PC-9 (cell line): ENCODE measurements at regions not wholly inside any gene's neighbourhood (a gene's known extent, or its start where the extent isn't known, plus 50 kb on each side); places are given as distances from the start of the nearest gene placed in this dataset.

Experiments used
- BruUV-seq: library from RNA; stranded (reverse); fragments of 400-500 nt; replicated peaks from 2 replicates; lab custom pipeline; 2021; lab: Mats Ljungman, UMichigan
- CTCF ChIA-PET: fragments of 300-600 bp; sonication (Branson Sonifier 250); formaldehyde crosslinking; loops from one replicate; lab custom pipeline; 2022; ENCODE audit warnings: antibody characterized with exemption; lab: Charles Lee
- POLR2A ChIA-PET: fragments of 300-600 bp; sonication (Branson Sonifier 250); formaldehyde crosslinking; loops from one replicate; lab custom pipeline; 2022; ENCODE audit warnings: antibody characterized with exemption; ENCODE audit not compliant: unreplicated experiment; lab: Charles Lee
- DNase-seq, 2 experiments: peaks; one replicate each; pipeline versions ENCODE4 v3.0.0 to v3.0.0-alpha.2; 2015 to 2022; ENCODE audit warnings: mixed read lengths in 1 of 2
- H2AFZ ChIP-seq: fragments of 200-600 bp; sonication (generic); 2 replicates; pipeline ENCODE4 v1.8.1; 2017; ENCODE audit warnings: antibody characterized with exemption
- H3F3A ChIP-seq: fragments of 200-600 bp; sonication (generic); 2 replicates; pipeline ENCODE4 v1.8.1; 2017; ENCODE audit warnings: antibody characterized with exemption, mild to moderate bottlenecking, low read depth; ENCODE audit not compliant: insufficient read depth
- H3K27ac ChIP-seq: fragments of 200-600 bp; sonication (generic); 2 replicates; pipeline ENCODE4 v1.6.1; 2016; ENCODE audit warnings: mixed run types
- H3K27me3 ChIP-seq: fragments of 200-600 bp; sonication (generic); 2 replicates; pipeline ENCODE4 v1.6.1; 2016; ENCODE audit warnings: low read depth, mixed run types; ENCODE audit not compliant: insufficient read depth
- H3K36me3 ChIP-seq: fragments of 200-600 bp; sonication (generic); 2 replicates; pipeline ENCODE4 v1.6.1; 2016; ENCODE audit warnings: low read depth, mixed run types
- H3K4me1 ChIP-seq: fragments of 200-600 bp; sonication (generic); replicated peaks from 2 replicates; pipeline ENCODE4 v1.6.1; 2016; ENCODE audit warnings: mixed run types; ENCODE audit not compliant: insufficient read depth
- H3K4me2 ChIP-seq: fragments of 200-600 bp; sonication (generic); 2 replicates; pipeline ENCODE4 v1.6.1; 2017; ENCODE audit warnings: mixed run types
- H3K4me3 ChIP-seq: fragments of 200-600 bp; sonication (generic); 2 replicates; pipeline ENCODE4 v1.6.1; 2016; ENCODE audit warnings: mixed run types
- H3K79me2 ChIP-seq: fragments of 200-600 bp; sonication (generic); 2 replicates; pipeline ENCODE4 v1.6.1; 2017; ENCODE audit warnings: low read depth, mixed run types
- H3K9me2 ChIP-seq: fragments of 200-600 bp; sonication (generic); 2 replicates; pipeline ENCODE4 v1.8.1; 2017; ENCODE audit warnings: mild to moderate bottlenecking; ENCODE audit not compliant: insufficient read depth
- H3K9me3 ChIP-seq: fragments of 200-600 bp; sonication (generic); 2 replicates; pipeline ENCODE4 v1.8.1; 2016; ENCODE audit warnings: low read depth; ENCODE audit not compliant: insufficient read depth
- H4K20me1 ChIP-seq: fragments of 200-600 bp; sonication (generic); 2 replicates; pipeline ENCODE4 v1.8.1; 2017; ENCODE audit not compliant: insufficient read depth
- CTCF ChIP-seq: fragments of 200-600 bp; sonication (generic); conservative IDR thresholded peaks from 2 replicates; pipeline ENCODE4 v1.6.1; 2017; ENCODE audit warnings: mixed run types, antibody characterized with exemption, mild to moderate bottlenecking, moderate library complexity
- EZH2 ChIP-seq: fragments of 200-600 bp; sonication (generic); IDR thresholded peaks from 2 replicates; pipeline ENCODE4 v1.8.0; 2017; ENCODE audit warnings: antibody characterized with exemption, low read depth
- intact Hi-C: fragments of 100-400 bp; cut with micrococcal nuclease; formaldehyde crosslinking; loops from one replicate; pipeline ENCODE4 v1.10.0; 2022; ENCODE audit not compliant: unreplicated experiment

DNA sequence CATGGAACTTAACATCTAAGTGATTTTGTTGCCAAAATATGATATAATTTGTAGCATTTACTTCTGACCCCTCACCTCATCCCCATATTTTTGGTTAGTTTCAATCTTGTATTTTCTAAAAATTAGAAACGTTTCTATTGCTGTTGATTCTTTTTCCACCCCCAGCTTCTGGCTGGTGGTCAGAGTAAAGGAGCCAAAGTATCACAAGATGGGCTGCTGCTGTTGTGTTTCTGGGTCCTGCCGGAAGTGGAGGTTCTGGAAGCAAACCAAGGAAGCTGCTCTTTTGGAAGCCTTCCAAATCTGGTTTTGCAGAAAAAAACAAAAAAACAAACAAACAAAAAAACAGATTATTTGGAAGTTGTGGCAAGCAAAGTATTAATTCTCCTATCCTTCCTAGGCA lies 221.1 kb upstream of the P2RY1 start:
- intact Hi-C loops, result no loop called here
- H3K9me3 ChIP-seq, result no peaks in the 10 kb centered on the region
- no TSS peak for BruUV-seq
- H3K27me3 ChIP-seq, result no peaks in the 10 kb centered on the region
- no peaks in the 10 kb centered on the region for H4K20me1 ChIP-seq
- no peaks in the 10 kb centered on the region for H3K4me1 ChIP-seq
- no peak overlapping the region for H3K4me3 ChIP-seq
- no peak overlapping the region for H3K27ac ChIP-seq
- no peaks in the 10 kb centered on the region for H3F3A ChIP-seq
- no peak overlapping the region for H2AFZ ChIP-seq
- no peaks in the 10 kb centered on the region for H3K36me3 ChIP-seq
- H3K9me2 ChIP-seq, result no peaks in the 10 kb centered on the region
- CTCF ChIA-PET, result no interaction called here
- TF ChIP-seq CTCF (no peak), EZH2 (no peak)
- POLR2A ChIA-PET, result no interaction called here
- DNase-seq, result no peak
- H3K4me2 ChIP-seq, result no peak overlapping the region
- no peaks in the 10 kb centered on the region for H3K79me2 ChIP-seq

- intact Hi-C loops, result no loop called here
- H3K27ac ChIP-seq, result no peak overlapping the region
- ChIA-PET CTCF (no interaction called here), POLR2A (no interaction called here)
- TF ChIP-seq CTCF, result no peak
- TF ChIP-seq EZH2, result no peak
- no peaks in the 10 kb centered on the region for H3F3A ChIP-seq
- H3K9me3 ChIP-seq, result no peaks in the 10 kb centered on the region
- H3K9me2 ChIP-seq, result no peaks in the 10 kb centered on the region
- no peak overlapping the region for H2AFZ ChIP-seq
- BruUV-seq, result no TSS peak
- no peaks in the 10 kb centered on the region for H3K36me3 ChIP-seq
- no peaks in the 10 kb centered on the region for H3K79me2 ChIP-seq
- no peak overlapping the region for H3K4me3 ChIP-seq
- no peaks in the 10 kb centered on the region for H3K27me3 ChIP-seq
- H3K4me2 ChIP-seq, result no peak overlapping the region
- no peaks in the 10 kb centered on the region for H3K4me1 ChIP-seq
- H4K20me1 ChIP-seq, result no peaks in the 10 kb centered on the region
- DNase-seq, result no peak
These were observed 219.2 kb upstream of the P2RY1 start for GRCh38 chr3:152615681-152616080.

DNA sequence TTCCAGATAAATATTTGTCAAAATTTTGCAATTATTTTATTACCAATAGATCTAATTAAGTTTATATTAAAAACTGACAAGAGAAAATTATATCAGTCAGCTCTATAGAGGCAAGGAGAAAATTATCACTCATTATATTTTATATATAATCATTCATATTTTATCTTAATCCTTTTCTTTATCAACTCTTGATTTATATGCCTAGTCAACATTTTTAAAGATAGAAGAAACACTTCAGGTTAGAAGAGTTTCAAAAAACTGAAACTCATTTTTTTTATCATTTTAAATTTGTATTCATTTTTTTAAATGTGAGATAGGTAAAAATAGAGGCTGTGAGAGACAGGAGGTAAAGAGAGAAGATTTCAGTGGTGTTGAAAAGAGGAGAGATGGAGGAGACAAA lies 217.3 kb upstream of the P2RY1 start:
- Histone ChIP-seq H3F3A (no peaks in the 10 kb centered on the region), H3K9me2 (0 out of 2 replicates have a peak, but pooled peaks cover 1% of the 10 kb centered on the region), H4K20me1 (no peaks in the 10 kb centered on the region), H3K27ac (no peak overlapping the region), H3K79me2 (no peaks in the 10 kb centered on the region), H3K4me2 (no peak overlapping the region), H3K36me3 (no peaks in the 10 kb centered on the region), H3K4me1 (no peaks in the 10 kb centered on the region), H2AFZ (no peak overlapping the region), H3K27me3 (no peaks in the 10 kb centered on the region), H3K4me3 (no peak overlapping the region), H3K9me3 (no peaks in the 10 kb centered on the region)
- DNase-seq, result no peak
- intact Hi-C loops, result no loop called here
- CTCF ChIA-PET, result no interaction called here
- POLR2A ChIA-PET, result no interaction called here
- TF ChIP-seq CTCF (no peak), EZH2 (no peak)
- no TSS peak for BruUV-seq
